H9 (cell line): ENCODE measurements at regions not wholly inside any gene's neighbourhood (a gene's known extent, or its start where the extent isn't known, plus 50 kb on each side); places are given as distances from the start of the nearest gene placed in this dataset.
A peak's percentile ranks its signal among the peaks of the same experiment; 100 is the strongest.

Source experiments
- DNase-seq: peaks from one replicate; pipeline ENCODE4 v3.0.0-alpha.2; 2017
- H2AFZ ChIP-seq: one replicate; pipeline ENCODE4 v1.6.1; 2013; ENCODE audit warnings: mild to moderate bottlenecking, low read length, control low read depth, moderate library complexity
- H2AK5ac ChIP-seq: 2 replicates; pipeline ENCODE4 v1.6.1; 2013; ENCODE audit warnings: low read length, control low read depth, mixed read lengths; ENCODE audit not compliant: insufficient read length
- H2BK120ac ChIP-seq: one replicate; pipeline ENCODE4 v1.6.1; 2013; ENCODE audit warnings: low read depth, mild to moderate bottlenecking, low read length, control low read depth, inconsistent platforms; ENCODE audit not compliant: poor library complexity, severe bottlenecking
- H2BK12ac ChIP-seq: 2 replicates; pipeline ENCODE4 v1.6.1; 2013; ENCODE audit warnings: low read length, control low read depth, mixed read lengths, low read depth; ENCODE audit not compliant: insufficient read length
- H2BK15ac ChIP-seq: 2 replicates; pipeline ENCODE4 v1.6.1; 2013; ENCODE audit warnings: low read depth, low read length, control low read depth
- H2BK20ac ChIP-seq: one replicate; pipeline ENCODE4 v1.6.1; 2013; ENCODE audit warnings: low read depth, mild to moderate bottlenecking, low read length, control low read depth, inconsistent platforms; ENCODE audit not compliant: poor library complexity, severe bottlenecking
- H2BK5ac ChIP-seq: 2 replicates; pipeline ENCODE4 v1.6.1; 2013; ENCODE audit warnings: low read length, control low read depth, mixed read lengths; ENCODE audit not compliant: insufficient read length
- H3K14ac ChIP-seq: 2 replicates; pipeline ENCODE4 v1.6.1; 2013; ENCODE audit warnings: low read length, control low read depth; ENCODE audit not compliant: insufficient read depth
- H3K18ac ChIP-seq: 2 replicates; pipeline ENCODE4 v1.6.1; 2013; ENCODE audit warnings: low read depth, mild to moderate bottlenecking, mixed read lengths, low read length, control low read depth; ENCODE audit not compliant: insufficient read length
- H3K23ac ChIP-seq: 2 replicates; pipeline ENCODE4 v1.6.1; 2013; ENCODE audit warnings: low read length, control low read depth, mixed read lengths, low read depth; ENCODE audit not compliant: insufficient read length
- H3K23me2 ChIP-seq: 2 replicates; pipeline ENCODE4 v1.6.1; 2013; ENCODE audit warnings: low read depth, mild to moderate bottlenecking, mixed read lengths, low read length, control low read depth; ENCODE audit not compliant: insufficient read length, poor library complexity, severe bottlenecking
- H3K27ac ChIP-seq: 2 replicates; pipeline ENCODE4 v1.5.1; 2013; ENCODE audit warnings: low read length, control low read depth, mixed read lengths, low read depth; ENCODE audit not compliant: insufficient read length
- H3K27me3 ChIP-seq: 2 replicates; pipeline ENCODE4 v1.6.1; 2013; ENCODE audit warnings: low read length, control low read depth, inconsistent platforms; ENCODE audit not compliant: insufficient read depth
- H3K4ac ChIP-seq: 2 replicates; pipeline ENCODE4 v1.6.1; 2013; ENCODE audit warnings: low read depth, mild to moderate bottlenecking, control low read depth, inconsistent platforms, low read length, moderate library complexity
- H3K4me1 ChIP-seq: 2 replicates; pipeline ENCODE4 v1.6.1; 2013; ENCODE audit warnings: low read length, control low read depth, inconsistent platforms; ENCODE audit not compliant: insufficient read depth
- H3K4me2 ChIP-seq: 2 replicates; pipeline ENCODE4 v1.6.1; 2013; ENCODE audit warnings: low read length, control low read depth, mixed read lengths; ENCODE audit not compliant: insufficient read length, insufficient read depth
- H3K56ac ChIP-seq: 2 replicates; pipeline ENCODE4 v1.6.1; 2013; ENCODE audit warnings: low read depth, mild to moderate bottlenecking, mixed read lengths, low read length, control low read depth; ENCODE audit not compliant: insufficient read length
- H3K79me1 ChIP-seq: 2 replicates; pipeline ENCODE4 v1.6.1; 2013; ENCODE audit warnings: low read depth, mild to moderate bottlenecking, moderate library complexity, low read length, control low read depth, inconsistent platforms; ENCODE audit not compliant: insufficient read depth, poor library complexity, severe bottlenecking
- H3K79me2 ChIP-seq: 2 replicates; pipeline ENCODE4 v1.6.1; 2013; ENCODE audit warnings: low read length, control low read depth, inconsistent platforms; ENCODE audit not compliant: insufficient read depth
- H3K9ac ChIP-seq: 2 replicates; pipeline ENCODE4 v1.6.1; 2013; ENCODE audit warnings: low read length, control low read depth, mixed read lengths; ENCODE audit not compliant: insufficient read length; ENCODE audit errors: extremely low read depth
- H3K9me3 ChIP-seq: one replicate; pipeline ENCODE4 v1.6.1; 2013; ENCODE audit warnings: low read depth, low read length, inconsistent platforms; ENCODE audit not compliant: control insufficient read depth
- H3T11ph ChIP-seq: one replicate; pipeline ENCODE4 v1.6.1; 2013; ENCODE audit warnings: mild to moderate bottlenecking, low read length, control low read depth, inconsistent platforms
- H4K20me1 ChIP-seq: one replicate; pipeline ENCODE4 v1.6.1; 2013; ENCODE audit not compliant: control insufficient read depth, insufficient read length, insufficient read depth
- H4K5ac ChIP-seq: 2 replicates; pipeline ENCODE4 v1.6.1; 2013; ENCODE audit warnings: low read depth, mild to moderate bottlenecking, mixed read lengths, low read length, control low read depth; ENCODE audit not compliant: insufficient read length
- H4K8ac ChIP-seq: replicated peaks from 2 replicates; pipeline ENCODE4 v1.6.1; 2013; ENCODE audit warnings: low read length, control low read depth, mixed read lengths, low read depth; ENCODE audit not compliant: insufficient read length
- H4K91ac ChIP-seq: 2 replicates; pipeline ENCODE4 v1.6.1; 2013; ENCODE audit warnings: low read depth, mild to moderate bottlenecking, moderate library complexity, mixed read lengths, low read length, control low read depth; ENCODE audit not compliant: insufficient read length
- H3K27ac Mint-ChIP-seq, 3 experiments: 2 replicates in 2 of 3; 3 replicates in 1 of 3; pipeline ENCODE4 v1.8.0; 2020 to 2021; ENCODE audit warnings: mixed read lengths in 3 of 3, mild to moderate bottlenecking in 1 of 3, moderate library complexity in 1 of 3
- H3K27me3 Mint-ChIP-seq: 2 replicates; pipeline ENCODE4 v1.8.0; 2021; ENCODE audit warnings: low read depth, mild to moderate bottlenecking, moderate library complexity, mixed read lengths
- H3K36me3 Mint-ChIP-seq, 3 experiments: 2 replicates in 2 of 3; 3 replicates in 1 of 3; pipeline ENCODE4 v1.8.0; 2020 to 2021; ENCODE audit warnings: low read depth in 3 of 3, mixed read lengths in 3 of 3; ENCODE audit not compliant: insufficient read depth in 1 of 3
- H3K4me1 Mint-ChIP-seq, 2 experiments: 2 replicates each; pipeline ENCODE4 v1.8.0; 2020; ENCODE audit warnings: mixed read lengths in 2 of 2
- H3K4me3 Mint-ChIP-seq, 2 experiments: 2 replicates in 1 of 2; 3 replicates in 1 of 2; pipeline ENCODE4 v1.8.0; 2020 to 2021; ENCODE audit warnings: mild to moderate bottlenecking in 2 of 2, mixed read lengths in 2 of 2, moderate library complexity in 1 of 2
- H3K9me3 Mint-ChIP-seq, 2 experiments: 2 replicates in 1 of 2; 3 replicates in 1 of 2; pipeline ENCODE4 v1.8.0; 2020; ENCODE audit warnings: mild to moderate bottlenecking in 2 of 2, mixed read lengths in 2 of 2, moderate library complexity in 1 of 2
- WGBS: extraction: QIAGEN DNeasy Blood & Tissue Kit; methylation state at CpG from one replicate; pipeline ENCODE4 v1.1.7; 2013; ENCODE audit warnings: missing lambda C conversion rate, low lambda C conversion rate, mixed read lengths; ENCODE audit not compliant: insufficient read length; ENCODE audit errors: extremely low coverage; 5-methylcytosine and 5-hydroxymethylcytosine counted together
- TF ChIP-seq, protein P1 (sequence below): fragments of 200-600 bp; sonication (generic); conservative IDR thresholded peaks from 3 replicates; pipeline ENCODE4 v1.8.0; 2021; ENCODE audit warnings: antibody characterized with exemption, mild to moderate bottlenecking

DNA sequence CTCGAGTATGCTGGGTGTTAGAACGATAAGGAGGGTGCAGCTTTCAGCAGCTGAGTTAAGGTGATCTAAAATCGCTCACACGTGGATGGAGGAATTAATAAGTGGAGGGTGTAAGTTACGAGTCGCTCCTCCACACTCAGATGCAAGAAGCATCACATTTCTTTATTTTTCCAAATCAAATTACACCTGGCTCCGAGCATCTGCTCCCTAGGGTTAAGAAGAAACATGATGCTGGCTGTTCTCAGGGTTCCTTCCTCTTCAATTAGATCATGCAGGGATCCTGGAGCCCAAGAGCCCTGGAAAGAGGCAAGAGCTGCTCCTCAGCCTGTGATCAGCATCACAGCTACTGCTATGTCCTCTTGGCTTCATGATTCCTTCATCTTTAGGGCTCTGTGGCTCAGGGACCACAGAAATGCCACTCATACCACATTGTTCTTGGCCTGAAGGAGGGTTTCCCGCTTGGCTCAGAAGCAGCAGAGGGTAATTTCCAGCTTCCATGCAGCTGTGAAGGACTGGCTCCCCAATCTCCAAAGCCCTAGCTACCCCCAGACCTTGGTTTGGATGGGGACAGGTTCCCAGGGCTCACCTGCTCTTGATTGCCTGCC lies 235.9 kb upstream of the ZNF32 start:
- Histone ChIP-seq H3K27me3 (no peaks in the 10 kb centered on the region), H2BK20ac (no peak overlapping the region), H4K91ac (no peak overlapping the region), H3K79me1 (no peaks in the 10 kb centered on the region), H3T11ph (no peak overlapping the region), H3K79me2 (no peaks in the 10 kb centered on the region), H3K4ac (no peak overlapping the region), H2BK120ac (no peak overlapping the region), H3K27ac (no peak overlapping the region), H2BK15ac (peak overlapping the region; percentile 62; the same call in 1 of the 2 replicates), H3K18ac (no peak overlapping the region), H4K8ac (peak overlapping the region; percentile 74), H2AFZ (no peak overlapping the region), H3K14ac (no peak overlapping the region; the same call in 1 of the 2 replicates), H2BK12ac (peak overlapping the region; percentile 92), H2AK5ac (no peak overlapping the region), H3K4me2 (no peak overlapping the region), H2BK5ac (no peak overlapping the region), H3K23me2 (no peaks in the 10 kb centered on the region), H3K9me3 (no peaks in the 10 kb centered on the region), H4K20me1 (no peaks in the 10 kb centered on the region), H4K5ac (no peak overlapping the region), H3K56ac (no peak overlapping the region), H3K4me1 (no peaks in the 10 kb centered on the region), H3K9ac (no peak overlapping the region), H3K23ac (no peak overlapping the region)
- H3K4me1 Mint-ChIP-seq, result peaks cover 6 to 9% of the 10 kb centered on the region in 2 experiments
- no peaks in the 10 kb centered on the region for H3K9me3 Mint-ChIP-seq
- H3K27me3 Mint-ChIP-seq, result no peaks in the 10 kb centered on the region
- H3K4me3 Mint-ChIP-seq, result no peak overlapping the region
- DNase-seq, result no peak
- H3K27ac Mint-ChIP-seq, result no peak overlapping the region
- no peaks in the 10 kb centered on the region for H3K36me3 Mint-ChIP-seq
- WGBS, result no CpG with 5 or more reads among the region's 8 CpGs
- TF ChIP-seq, protein P1, sequence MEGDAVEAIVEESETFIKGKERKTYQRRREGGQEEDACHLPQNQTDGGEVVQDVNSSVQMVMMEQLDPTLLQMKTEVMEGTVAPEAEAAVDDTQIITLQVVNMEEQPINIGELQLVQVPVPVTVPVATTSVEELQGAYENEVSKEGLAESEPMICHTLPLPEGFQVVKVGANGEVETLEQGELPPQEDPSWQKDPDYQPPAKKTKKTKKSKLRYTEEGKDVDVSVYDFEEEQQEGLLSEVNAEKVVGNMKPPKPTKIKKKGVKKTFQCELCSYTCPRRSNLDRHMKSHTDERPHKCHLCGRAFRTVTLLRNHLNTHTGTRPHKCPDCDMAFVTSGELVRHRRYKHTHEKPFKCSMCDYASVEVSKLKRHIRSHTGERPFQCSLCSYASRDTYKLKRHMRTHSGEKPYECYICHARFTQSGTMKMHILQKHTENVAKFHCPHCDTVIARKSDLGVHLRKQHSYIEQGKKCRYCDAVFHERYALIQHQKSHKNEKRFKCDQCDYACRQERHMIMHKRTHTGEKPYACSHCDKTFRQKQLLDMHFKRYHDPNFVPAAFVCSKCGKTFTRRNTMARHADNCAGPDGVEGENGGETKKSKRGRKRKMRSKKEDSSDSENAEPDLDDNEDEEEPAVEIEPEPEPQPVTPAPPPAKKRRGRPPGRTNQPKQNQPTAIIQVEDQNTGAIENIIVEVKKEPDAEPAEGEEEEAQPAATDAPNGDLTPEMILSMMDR, result no peak
